TTC549 (cell line): ENCODE measurements at regions not wholly inside any gene's neighbourhood (a gene's known extent, or its start where the extent isn't known, plus 50 kb on each side); places are given as distances from the start of the nearest gene placed in this dataset.

Experiments used
- FAIRE-seq: peaks from 2 replicates; lab custom pipeline; 2012; peaks lifted over from hg19 to GRCh38; lab: Jason Lieb, UNC

GRCh38 chr18:56276466-56276865 is 361.9 kb downstream of the TXNL1 start:
- no peak for FAIRE-seq

- FAIRE-seq, result no peak
Measured at GRCh38 chr18:56273541-56274219, 364.7 kb downstream of the TXNL1 start.

- FAIRE-seq, result no peak
Measured at GRCh38 chr18:56270671-56271250, 367.6 kb downstream of the TXNL1 start.

DNA sequence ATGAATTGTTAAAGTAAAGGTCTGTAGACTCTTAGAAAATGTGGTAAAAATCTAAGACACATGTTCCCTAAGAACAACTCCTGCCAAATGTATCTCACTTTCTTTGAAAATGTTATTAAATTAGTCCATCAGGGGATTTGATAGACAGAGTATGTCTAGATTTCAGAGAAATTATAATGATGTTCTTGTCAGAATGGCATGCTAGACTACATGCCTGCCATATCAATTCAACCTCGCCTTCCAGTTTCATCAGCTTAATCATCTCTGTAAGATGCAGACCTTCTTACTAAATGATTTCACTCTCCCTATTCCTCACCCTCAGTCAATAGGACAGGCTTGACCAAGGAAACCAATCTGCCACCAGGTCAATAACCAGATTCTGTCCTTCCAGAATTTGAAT is 368.4 kb downstream of the TXNL1 start:
- no peak for FAIRE-seq

DNA sequence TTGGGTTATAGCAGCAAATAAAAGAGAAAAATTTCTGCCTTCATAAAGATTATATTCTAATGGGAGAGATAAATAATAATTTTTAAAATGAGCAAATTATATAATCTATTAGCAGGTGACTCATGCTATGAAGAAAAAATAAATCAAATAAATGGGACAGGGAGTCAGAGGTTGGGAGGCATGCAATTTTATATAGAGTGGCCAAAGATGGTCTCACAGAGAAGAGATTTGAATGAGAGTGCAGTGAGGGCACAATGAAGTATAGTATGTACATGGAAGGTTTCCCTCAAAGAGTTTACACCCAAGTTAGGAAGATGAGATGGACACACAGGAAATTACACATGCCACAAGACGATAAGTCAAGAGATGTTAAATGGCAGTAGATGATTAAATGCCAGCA is 369.4 kb downstream of the TXNL1 start:
- FAIRE-seq, result no peak

- FAIRE-seq, result no peak
Measured at GRCh38 chr18:56267334-56267733, 371.1 kb downstream of the TXNL1 start.

GRCh38 chr18:56258178-56258577 is 380.2 kb downstream of the TXNL1 start:
- FAIRE-seq, result no peak

DNA sequence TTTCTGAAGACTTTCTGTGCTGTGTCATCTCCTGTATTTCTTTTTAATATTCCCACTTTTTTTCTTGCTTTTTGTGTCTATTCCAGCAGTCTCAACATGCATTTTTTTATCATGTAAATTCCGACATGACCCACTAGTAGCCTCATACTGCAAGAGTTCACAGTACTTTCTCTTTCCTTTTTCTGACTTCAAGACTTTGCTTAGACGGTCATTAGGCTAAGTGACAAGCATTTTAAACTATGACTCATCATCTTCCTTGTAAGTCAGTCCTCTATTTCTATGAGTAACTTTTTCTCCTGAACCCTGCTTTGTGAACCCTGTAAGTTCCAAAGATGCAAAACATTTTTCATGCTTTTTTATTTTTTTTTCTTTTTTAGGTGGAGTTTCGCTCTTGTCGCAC is 381.2 kb downstream of the TXNL1 start:
- FAIRE-seq, result no peak

- no peak for FAIRE-seq
Measured at GRCh38 chr18:56256659-56257058, 381.7 kb downstream of the TXNL1 start.

DNA sequence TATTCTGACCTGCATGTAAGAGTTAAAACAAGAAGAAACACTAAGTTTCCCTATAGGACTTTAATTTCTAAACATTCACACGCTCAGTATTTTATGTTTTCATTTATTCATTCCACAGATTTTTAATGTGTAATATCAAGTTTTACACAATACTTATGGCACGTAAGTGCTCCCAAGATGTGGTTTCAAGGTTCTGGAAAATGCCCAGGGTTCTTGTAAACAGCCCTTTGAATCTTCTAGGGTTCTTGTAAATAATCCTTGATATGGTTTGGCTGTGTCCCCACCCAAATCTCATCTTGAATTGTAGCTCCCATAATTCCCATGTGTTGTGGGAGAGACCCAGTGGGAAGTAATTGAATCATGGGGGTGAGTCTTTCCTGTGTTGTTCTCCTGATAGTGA is 383.0 kb downstream of the TXNL1 start:
- no peak for FAIRE-seq

GRCh38 chr18:56252456-56252855 is 385.9 kb downstream of the TXNL1 start:
- FAIRE-seq, result no peak

GRCh38 chr18:56248610-56249235 is 389.7 kb downstream of the TXNL1 start:
- FAIRE-seq, result no peak

- no peak for FAIRE-seq
Measured at GRCh38 chr18:56246916-56247315, 391.5 kb downstream of the TXNL1 start.

DNA sequence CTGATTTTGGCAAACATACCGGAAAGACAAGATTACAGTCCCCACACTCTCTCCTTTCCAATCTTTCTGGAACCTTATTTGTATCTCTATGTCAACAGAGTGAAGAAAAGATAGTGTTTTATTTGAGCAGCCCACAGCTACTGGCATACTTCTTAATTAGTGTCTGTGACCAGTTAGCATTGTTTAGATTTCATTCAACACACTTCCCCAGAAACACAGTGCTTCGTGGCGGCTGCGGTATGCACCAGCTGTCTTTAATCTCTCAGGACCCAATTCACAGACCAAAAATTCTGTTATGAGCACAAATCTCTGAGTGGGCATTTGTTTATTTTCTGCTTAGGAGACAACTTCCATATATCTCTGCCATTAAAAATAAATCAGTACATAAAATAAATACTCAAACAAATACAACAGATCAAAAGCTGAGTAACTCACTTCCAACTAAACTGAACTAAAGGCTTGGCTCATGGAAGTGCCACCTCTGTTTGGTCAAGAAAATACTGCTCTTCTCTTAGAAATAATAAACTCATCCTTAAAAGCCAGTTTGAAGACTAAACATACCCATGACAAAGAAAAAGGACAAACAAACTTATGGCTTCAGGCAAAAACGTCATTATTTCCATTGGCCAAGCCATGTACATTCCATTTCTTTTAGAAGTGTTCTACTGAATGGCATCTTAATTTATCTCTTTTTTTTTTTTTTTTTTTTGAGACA is 392.4 kb downstream of the TXNL1 start:
- FAIRE-seq, result no peak

- no peak for FAIRE-seq
Measured at GRCh38 chr18:56240405-56240804, 398.0 kb downstream of the TXNL1 start.

DNA sequence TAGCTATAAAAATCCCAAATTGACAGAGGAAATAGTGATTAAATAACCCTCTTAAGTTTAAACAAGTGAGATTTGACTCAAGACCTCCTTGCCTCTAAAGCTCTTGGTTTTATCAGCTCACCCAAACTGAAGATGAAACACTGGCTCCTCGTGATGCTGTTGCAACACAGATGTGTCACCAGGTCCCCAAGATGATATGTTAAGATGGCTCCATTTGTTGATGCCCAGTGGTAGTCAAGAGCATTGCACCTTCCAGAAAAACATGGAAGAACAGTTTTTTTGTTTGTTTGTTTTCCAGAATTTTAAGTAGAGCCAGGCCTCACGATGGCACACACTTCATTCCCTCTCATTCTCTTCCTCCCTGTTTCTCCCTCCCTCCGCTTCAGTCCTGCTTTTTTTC is 399.8 kb downstream of the TXNL1 start:
- no peak for FAIRE-seq

- FAIRE-seq, result no peak
Measured at GRCh38 chr18:56235481-56236013, 402.8 kb downstream of the TXNL1 start.

DNA sequence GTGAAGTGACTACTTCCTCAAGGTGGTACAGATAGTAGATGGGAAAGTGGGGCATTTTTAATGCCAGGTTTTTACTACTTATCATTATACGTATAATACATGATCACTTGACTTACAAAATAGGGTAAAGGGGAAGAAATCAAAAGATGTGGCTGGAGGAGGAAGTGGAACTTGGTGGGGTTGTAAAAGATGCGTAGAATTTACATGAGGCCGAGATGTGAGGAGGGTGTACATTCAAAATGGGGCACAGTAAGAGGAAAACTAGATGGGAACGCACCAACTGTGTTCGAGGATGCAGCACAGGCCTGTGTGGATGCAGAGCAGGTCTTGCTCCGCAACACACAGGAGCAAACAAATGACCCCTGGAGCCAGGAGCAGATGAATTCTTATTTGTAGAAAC is 403.3 kb downstream of the TXNL1 start:
- no peak for FAIRE-seq

DNA sequence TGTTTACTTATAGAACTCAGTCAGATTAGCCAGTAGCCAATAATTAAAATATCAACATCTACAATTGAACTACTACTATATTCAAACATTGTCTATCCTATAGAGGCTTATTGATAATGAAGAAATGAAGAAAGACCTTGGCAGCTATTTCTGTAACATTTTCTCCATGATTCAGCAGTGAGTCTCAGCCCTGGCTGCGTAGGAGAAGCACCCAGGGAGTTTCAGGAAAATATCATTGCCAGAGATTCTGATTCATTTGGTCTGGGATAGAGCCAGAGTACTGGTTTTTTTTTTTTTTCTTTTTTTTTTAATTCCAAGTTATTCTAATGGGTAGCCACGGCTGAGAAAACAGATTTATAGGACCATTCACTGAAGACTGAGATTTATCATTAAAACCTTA is 404.8 kb downstream of the TXNL1 start:
- no peak for FAIRE-seq

- no peak for FAIRE-seq
Measured at GRCh38 chr18:56226025-56226424, 412.4 kb downstream of the TXNL1 start.

DNA sequence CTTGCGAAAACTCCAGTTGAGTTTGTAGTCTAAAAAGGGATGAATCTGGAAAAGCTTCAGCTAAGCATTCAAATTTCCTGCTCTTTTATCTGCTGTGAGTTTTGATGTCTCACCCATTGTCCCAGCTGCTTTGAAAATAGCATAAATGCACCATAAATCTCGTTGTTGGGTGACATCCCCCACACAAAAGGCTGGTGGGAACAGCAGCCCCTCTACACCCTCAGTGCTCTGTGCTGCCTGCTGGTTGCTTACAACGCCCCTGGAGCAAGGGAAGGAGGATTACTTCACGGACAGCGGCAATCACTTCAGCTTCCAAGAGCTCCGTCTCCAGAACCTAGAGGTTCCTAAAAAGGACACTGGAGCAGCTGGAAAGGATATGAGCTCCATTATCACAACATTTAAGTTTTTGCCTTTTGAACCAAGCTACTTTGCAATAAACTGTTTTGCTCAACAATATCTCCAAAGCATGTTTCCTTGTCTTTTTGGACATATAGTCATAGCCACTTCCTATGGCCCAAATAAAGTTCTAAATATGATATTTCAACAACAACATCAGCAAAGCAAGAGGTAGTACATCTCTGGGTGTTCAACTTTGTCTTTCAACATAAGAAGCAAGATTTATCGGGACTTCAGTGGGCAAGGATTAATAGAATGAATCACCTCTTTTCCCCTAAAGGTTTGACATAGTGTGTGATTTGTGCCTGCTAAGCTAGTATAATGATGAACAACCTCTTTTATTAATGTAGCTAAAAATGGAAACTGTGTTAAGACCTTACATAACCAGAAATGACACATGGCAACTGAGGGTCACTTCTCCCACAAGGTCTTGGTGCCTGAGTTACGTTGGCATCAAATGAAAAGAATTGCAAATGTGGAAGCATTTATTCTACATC is 413.5 kb downstream of the TXNL1 start:
- no peak for FAIRE-seq
